ENCODE measurements at regions not wholly inside any gene's neighbourhood (a gene's known extent, or its start where the extent isn't known, plus 50 kb on each side); places are given as distances from the start of the nearest gene placed in this dataset.
A peak's percentile ranks its signal among the peaks of the same experiment; 100 is the strongest.
"Not testable (repeated sequence)": the region's sequence is repeated elsewhere in the genome, so short reads cannot be mapped to it uniquely, and the experiment has no call there.

- H3K4me3 ChIP-seq (ENCODE audit: low read depth, low read length) = not testable (repeated sequence)
These were observed 52.4 kb upstream of the EHHADH start for GRCh38 chr3:185306286-185306685.

DNA sequence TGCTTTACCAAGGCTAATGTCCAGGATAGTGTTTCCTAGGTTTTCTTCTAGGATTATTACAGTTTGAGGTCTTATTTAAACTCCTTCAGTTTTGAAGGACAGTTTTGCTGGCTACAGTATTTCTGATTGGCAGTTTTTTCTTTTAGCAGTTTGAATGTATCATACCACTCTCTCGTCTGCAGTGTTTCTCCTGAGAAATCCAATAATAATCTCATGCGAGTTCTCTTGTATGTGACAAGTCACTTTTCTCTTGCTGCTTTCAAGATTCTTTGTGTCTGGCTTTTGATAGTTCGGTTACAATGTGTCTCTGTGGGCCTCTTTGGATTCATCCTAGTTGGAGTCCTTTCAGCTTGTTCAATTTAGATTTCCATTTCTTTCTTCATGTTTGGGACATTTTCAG, 53.0 kb upstream of the EHHADH start:
- no peak overlapping the region for H3K4me3 ChIP-seq (ENCODE audit: low read depth, low read length)
- no peak for TF ChIP-seq CTCF (IDR thresholded peaks at IDR 0.05; ENCODE audit: low read depth, low read length)

DNA sequence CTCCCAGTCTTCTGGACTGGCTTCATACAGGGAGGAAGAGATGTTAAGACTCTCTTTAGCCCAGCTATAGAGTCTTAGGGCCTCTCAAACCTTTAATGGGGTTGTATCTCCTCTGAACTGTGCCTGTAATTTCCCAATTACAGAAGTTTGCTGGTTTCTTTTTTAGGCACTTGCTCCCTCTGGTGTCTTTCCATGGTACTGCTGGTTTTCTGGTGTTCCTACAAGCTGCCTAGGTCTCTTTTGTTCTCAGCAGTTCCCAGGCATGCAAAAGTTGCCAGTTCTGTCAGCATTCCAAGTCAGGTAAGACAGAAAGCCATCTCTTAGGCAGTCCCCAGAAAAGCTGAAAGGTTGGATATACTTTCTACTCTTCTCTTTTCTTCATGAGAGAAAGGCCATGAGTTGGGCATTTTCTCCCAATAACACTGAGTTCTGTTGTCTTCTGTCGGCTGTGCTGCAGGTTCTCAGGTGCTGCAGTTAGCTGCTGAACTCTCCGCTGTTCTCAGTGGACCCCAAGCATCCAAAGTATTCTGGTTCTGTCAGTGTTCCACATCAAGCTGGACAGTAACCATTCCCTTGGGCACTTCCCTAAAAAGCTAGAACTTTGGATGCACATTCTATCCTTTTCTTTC, 54.4 kb upstream of the EHHADH start:
- H3K4me3 ChIP-seq (ENCODE audit: low read depth, low read length) = no peak overlapping the region
- TF ChIP-seq CTCF (IDR thresholded peaks at IDR 0.05; ENCODE audit: low read depth, low read length) = peak; percentile 84

DNA sequence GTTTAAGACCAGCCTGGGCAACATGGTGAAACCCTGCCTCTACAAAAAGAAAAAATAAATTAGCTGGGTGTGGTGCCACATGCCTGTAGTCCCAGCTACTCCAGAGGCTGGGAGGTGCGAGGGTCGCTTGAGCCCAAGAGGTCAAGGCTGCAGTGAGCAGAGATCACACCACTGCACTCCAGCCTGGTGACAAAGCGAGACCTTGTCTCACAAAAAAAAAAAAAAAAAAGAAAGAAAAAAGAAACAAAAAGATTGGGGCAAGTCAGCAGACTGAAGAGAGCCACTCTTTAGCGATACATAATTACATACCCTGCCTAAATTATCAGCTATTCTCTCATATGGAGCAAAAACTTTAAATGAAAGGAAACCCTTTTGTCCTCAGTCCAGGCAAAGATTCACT, 53.6 kb upstream of the MAP3K13 start:
- no peak overlapping the region for H3K4me3 ChIP-seq (ENCODE audit: low read depth, low read length)
- no peak for TF ChIP-seq CTCF (IDR thresholded peaks at IDR 0.05; ENCODE audit: low read depth, low read length)

DNA sequence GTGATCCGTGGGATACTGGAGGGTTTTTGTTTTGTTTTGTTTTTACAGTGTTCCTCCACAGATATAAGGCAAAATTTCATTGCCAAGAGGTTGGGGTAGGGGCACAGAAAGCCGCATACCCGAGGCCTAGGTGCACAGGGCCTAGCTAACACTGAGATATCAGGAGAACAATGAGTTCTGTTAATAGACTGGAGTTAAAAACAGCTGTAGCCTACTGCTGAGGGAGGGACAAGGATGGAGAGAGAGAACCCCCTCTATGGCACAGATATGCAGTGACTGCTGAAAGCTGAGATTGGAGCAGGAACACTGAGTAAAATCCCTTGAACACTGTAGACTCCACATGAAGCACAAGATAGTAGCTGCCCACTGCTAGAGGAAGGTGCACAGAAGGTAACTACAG, 53.1 kb upstream of the MAP3K13 start:
- H3K4me3 ChIP-seq (ENCODE audit: low read depth, low read length) = no peak overlapping the region
- TF ChIP-seq CTCF (IDR thresholded peaks at IDR 0.05; ENCODE audit: low read depth, low read length) = no peak

DNA sequence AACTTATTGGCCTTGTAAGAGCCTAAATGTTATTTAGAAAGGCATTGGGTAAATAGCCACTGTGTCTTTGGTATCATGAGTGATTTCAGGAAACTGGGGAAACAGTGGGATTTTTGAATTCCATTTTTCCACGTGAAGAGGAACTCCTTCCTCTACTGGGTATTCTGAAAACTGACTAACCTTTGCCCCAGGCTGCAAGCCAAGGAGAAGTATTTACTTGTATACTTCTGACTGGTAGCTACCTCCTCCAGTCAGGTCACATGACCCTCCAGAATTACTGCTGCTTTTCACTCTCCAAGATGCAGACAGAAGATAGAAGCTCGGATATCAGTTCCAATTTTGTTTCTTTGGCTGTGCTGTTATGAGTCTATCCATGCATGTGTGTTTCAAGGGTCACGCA, 50.9 kb upstream of the MAP3K13 start:
- H3K4me3 ChIP-seq (ENCODE audit: low read depth, low read length) = no peak overlapping the region
- TF ChIP-seq CTCF (IDR thresholded peaks at IDR 0.05; ENCODE audit: low read depth, low read length) = no peak
